A673 (cell line): ENCODE measurements at regions not wholly inside any gene's neighbourhood (a gene's known extent, or its start where the extent isn't known, plus 50 kb on each side); places are given as distances from the start of the nearest gene placed in this dataset.

ENCODE experiments used
- EZH2 ChIP-seq: fragments of 200-600 bp; sonication (generic); IDR thresholded peaks from 2 replicates; pipeline ENCODE4 v1.6.1; 2017; ENCODE audit warnings: borderline replicate concordance, low read depth, mild to moderate bottlenecking, mixed read lengths, antibody characterized with exemption, low read length; ENCODE audit not compliant: poor library complexity, severe bottlenecking
- TF ChIP-seq, protein P1 (sequence below): fragments of 300-800, 200-600 bp; sonication (generic); conservative IDR thresholded peaks from 2 replicates; pipeline ENCODE4 v1.5.1; 2017; ENCODE audit warnings: low read depth, mild to moderate bottlenecking, antibody characterized with exemption, low read length, moderate library complexity, mixed read lengths

DNA sequence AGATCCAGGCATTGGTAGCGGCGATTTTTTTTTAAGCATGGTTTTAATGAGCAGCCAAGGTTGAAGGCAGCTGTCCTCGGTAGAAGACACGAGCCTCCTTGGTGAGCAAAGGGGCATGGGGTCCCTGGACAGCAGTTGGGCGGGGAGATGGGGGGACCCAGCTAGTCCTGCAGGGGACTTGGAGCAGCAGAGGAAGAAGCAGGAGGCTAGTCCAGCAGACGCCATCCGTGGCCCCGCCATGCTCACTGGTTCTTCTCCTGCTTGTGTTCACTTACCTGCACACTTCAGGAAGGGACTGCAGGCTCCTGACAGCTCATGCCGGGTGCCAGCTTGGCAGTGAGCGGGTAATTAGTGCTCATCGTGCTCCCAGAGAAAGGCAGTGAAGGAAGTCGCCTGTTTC lies 130.2 kb upstream of the CDH5 start:
- TF ChIP-seq, protein P1, sequence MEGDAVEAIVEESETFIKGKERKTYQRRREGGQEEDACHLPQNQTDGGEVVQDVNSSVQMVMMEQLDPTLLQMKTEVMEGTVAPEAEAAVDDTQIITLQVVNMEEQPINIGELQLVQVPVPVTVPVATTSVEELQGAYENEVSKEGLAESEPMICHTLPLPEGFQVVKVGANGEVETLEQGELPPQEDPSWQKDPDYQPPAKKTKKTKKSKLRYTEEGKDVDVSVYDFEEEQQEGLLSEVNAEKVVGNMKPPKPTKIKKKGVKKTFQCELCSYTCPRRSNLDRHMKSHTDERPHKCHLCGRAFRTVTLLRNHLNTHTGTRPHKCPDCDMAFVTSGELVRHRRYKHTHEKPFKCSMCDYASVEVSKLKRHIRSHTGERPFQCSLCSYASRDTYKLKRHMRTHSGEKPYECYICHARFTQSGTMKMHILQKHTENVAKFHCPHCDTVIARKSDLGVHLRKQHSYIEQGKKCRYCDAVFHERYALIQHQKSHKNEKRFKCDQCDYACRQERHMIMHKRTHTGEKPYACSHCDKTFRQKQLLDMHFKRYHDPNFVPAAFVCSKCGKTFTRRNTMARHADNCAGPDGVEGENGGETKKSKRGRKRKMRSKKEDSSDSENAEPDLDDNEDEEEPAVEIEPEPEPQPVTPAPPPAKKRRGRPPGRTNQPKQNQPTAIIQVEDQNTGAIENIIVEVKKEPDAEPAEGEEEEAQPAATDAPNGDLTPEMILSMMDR = no peak
- no peak for TF ChIP-seq EZH2
